Endothelial cell of umbilical vein (primary cell): ENCODE measurements at regions not wholly inside any gene's neighbourhood (a gene's known extent, or its start where the extent isn't known, plus 50 kb on each side); places are given as distances from the start of the nearest gene placed in this dataset.

Experiments
- BruUV-seq: library from RNA; stranded (reverse); fragments of 400-500 nt; replicated peaks from 2 replicates; lab custom pipeline; 2021; lab: Mats Ljungman, UMichigan
- CTCF ChIA-PET: fragments of 300-600, 350-600 bp; sonication (Branson Sonifier 250); formaldehyde crosslinking; loops from one replicate; lab custom pipeline; 2021; ENCODE audit warnings: antibody characterized with exemption, inconsistent platforms; lab: Charles Lee
- POLR2A ChIA-PET: fragments of 300-600, 350-600 bp; sonication (Branson Sonifier 250); formaldehyde crosslinking; loops from one replicate; lab custom pipeline; 2021; ENCODE audit warnings: antibody characterized with exemption, inconsistent platforms; lab: Charles Lee
- DNase-seq: peaks from one replicate; pipeline ENCODE4 v3.0.0-alpha.2; 2011; ENCODE audit warnings: low read depth, low spot score
- FAIRE-seq: peaks from 2 replicates; lab custom pipeline; 2011; peaks lifted over from hg19 to GRCh38; lab: Jason Lieb, UNC
- H2AFZ ChIP-seq: 2 replicates; pipeline ENCODE4 v1.6.0; 2012; ENCODE audit warnings: low read depth, low read length, control low read depth, inconsistent platforms
- H3K27ac ChIP-seq: 2 replicates; pipeline ENCODE4 v1.5.1; 2011; ENCODE audit warnings: low read depth, mild to moderate bottlenecking, control low read depth, low read length, moderate library complexity; ENCODE audit not compliant: insufficient read depth
- H3K27me3 ChIP-seq, 2 experiments: 2 replicates each; pipeline versions ENCODE4 v1.6.0 to v1.6.1; 2011; ENCODE audit warnings: low read length in 2 of 2, mixed read lengths in 1 of 2; ENCODE audit not compliant: control insufficient read depth in 2 of 2, insufficient read depth in 2 of 2
- H3K36me3 ChIP-seq, 2 experiments: 2 replicates in 1 of 2; 3 replicates in 1 of 2; pipeline ENCODE4 v1.5.1; 2011; ENCODE audit warnings: low read length in 2 of 2, mild to moderate bottlenecking in 1 of 2, moderate library complexity in 1 of 2; ENCODE audit not compliant: control insufficient read depth in 2 of 2, insufficient read depth in 2 of 2; ENCODE audit errors: extremely low read depth in 1 of 2
- H3K4me1 ChIP-seq: 3 replicates; pipeline ENCODE4 v1.5.1; 2011; ENCODE audit warnings: mild to moderate bottlenecking, low read length; ENCODE audit not compliant: control insufficient read depth, insufficient read depth; ENCODE audit errors: extremely low read depth
- H3K4me2 ChIP-seq: 2 replicates; pipeline ENCODE4 v1.6.1; 2011; ENCODE audit warnings: low read length, control low read depth, mixed read lengths; ENCODE audit not compliant: insufficient read depth
- H3K4me3 ChIP-seq, 3 experiments: fragments of 200-600 bp in 1 of 3; sonication (generic), shearing (Covaris generic) in 1 of 3; replicated peaks in 1 of 3; 2 replicates each; pipeline ENCODE4 v1.5.1; 2011 to 2016; ENCODE audit warnings: control low read depth in 3 of 3, low read length in 3 of 3, mild to moderate bottlenecking in 2 of 3, inconsistent platforms in 1 of 3, low read depth in 1 of 3, moderate library complexity in 1 of 3; ENCODE audit not compliant: insufficient read depth in 1 of 3
- H3K79me2 ChIP-seq: 2 replicates; pipeline ENCODE4 v1.6.0; 2012; ENCODE audit warnings: low read length, inconsistent platforms; ENCODE audit not compliant: control insufficient read depth, insufficient read depth
- H3K9ac ChIP-seq: replicated peaks from 2 replicates; pipeline ENCODE3; 2011; ENCODE audit warnings: low read length, control low read depth; ENCODE audit not compliant: insufficient read depth; ENCODE audit errors: extremely low read depth
- H3K9me1 ChIP-seq: replicated peaks from 3 replicates; pipeline ENCODE4 v1.6.0; 2011; ENCODE audit warnings: mild to moderate bottlenecking, low read length; ENCODE audit not compliant: control insufficient read depth, insufficient read depth; ENCODE audit errors: extremely low read depth
- H3K9me3 ChIP-seq: replicated peaks from 2 replicates; pipeline ENCODE4 v1.5.1; 2012; ENCODE audit warnings: low read length, inconsistent platforms; ENCODE audit not compliant: control insufficient read depth, insufficient read depth
- H4K20me1 ChIP-seq: replicated peaks from 2 replicates; pipeline ENCODE3; 2011; ENCODE audit warnings: mild to moderate bottlenecking, low read length; ENCODE audit not compliant: control insufficient read depth, insufficient read depth; ENCODE audit errors: extremely low read depth
- EZH2 ChIP-seq: IDR thresholded peaks from 2 replicates; pipeline ENCODE4 v1.6.1; 2012; ENCODE audit warnings: borderline replicate concordance, low read depth, mild to moderate bottlenecking, moderate library complexity, low read length, inconsistent platforms; ENCODE audit not compliant: severe bottlenecking
- JUN ChIP-seq: IDR thresholded peaks from 2 replicates; pipeline ENCODE4 v1.6.1; 2011; ENCODE audit warnings: borderline replicate concordance, low read depth; ENCODE audit not compliant: insufficient read length, insufficient read depth
- MYC ChIP-seq: IDR thresholded peaks from one replicate; pipeline ENCODE4 v1.6.1; 2011; ENCODE audit warnings: mild to moderate bottlenecking, low read depth, low read length
- dilution Hi-C: fragments of 300-500 bp; cut with MboI; formaldehyde crosslinking; loops from one replicate; pipeline ENCODE4 v1.15.0; 2019; ENCODE audit warnings: low sequenced_read_pairs; ENCODE audit not compliant: extremely low pct_ligation_motif_present
- intact Hi-C: fragments of 100-400 bp; cut with micrococcal nuclease; formaldehyde crosslinking; loops from one replicate; pipeline ENCODE4 v1.10.0; 2022

- no peak for TF ChIP-seq MYC
- TF ChIP-seq EZH2: no peak
- no TSS peak for BruUV-seq
- Histone ChIP-seq H3K4me2 (no peak overlapping the region), H2AFZ (no peak overlapping the region), H3K4me1 (peaks cover 12% of the 10 kb centered on the region), H3K9ac (no peak overlapping the region), H3K9me1 (no peaks in the 10 kb centered on the region), H3K27me3 (no peaks in the 10 kb centered on the region), H3K9me3 (no peaks in the 10 kb centered on the region), H3K27ac (no peak overlapping the region), H3K4me3 (no peak overlapping the region), H3K79me2 (no peaks in the 10 kb centered on the region), H3K36me3 (no peaks in the 10 kb centered on the region), H4K20me1 (no peaks in the 10 kb centered on the region)
- dilution Hi-C loops (no loop called here), intact Hi-C loops (loop anchor here (10.0 kb wide), 1 partner anchor 224 kb away; the partner anchor contains the start of gene CIBAR2)
- FAIRE-seq (no peak), DNase-seq (no peak)
- POLR2A ChIA-PET: no interaction called here
- CTCF ChIA-PET: interaction anchor here (1.1 to 1.7 kb wide), 3 partner anchors 9 to 85 kb away, joined by 3 read pairs; no protein-coding TSS in a partner anchor
Measured at GRCh38 chr16:85338638-85338982, 226.3 kb upstream of the CIBAR2 start.

- no peak overlapping the region for H3K4me3 ChIP-seq
- no peaks in the 10 kb centered on the region for H3K9me3 ChIP-seq
- H3K36me3 ChIP-seq: no peaks in the 10 kb centered on the region
- FAIRE-seq: no peak
- H3K4me2 ChIP-seq: no peak overlapping the region
- H3K9me1 ChIP-seq: no peaks in the 10 kb centered on the region
- POLR2A ChIA-PET: no interaction called here
- no TSS peak for BruUV-seq
- TF ChIP-seq EZH2: no peak
- no peak for TF ChIP-seq JUN
- no peak for TF ChIP-seq MYC
- no peak overlapping the region for H3K27ac ChIP-seq
- CTCF ChIA-PET: interaction anchor here (1.1 to 1.7 kb wide), 3 partner anchors 8 to 86 kb away, joined by 3 read pairs; no protein-coding TSS in a partner anchor
- no peak for DNase-seq
- no peaks in the 10 kb centered on the region for H3K27me3 ChIP-seq
- no peak overlapping the region for H2AFZ ChIP-seq
- peaks cover 12% of the 10 kb centered on the region for H3K4me1 ChIP-seq
- H3K9ac ChIP-seq: no peak overlapping the region
- H4K20me1 ChIP-seq: no peaks in the 10 kb centered on the region
- H3K79me2 ChIP-seq: no peaks in the 10 kb centered on the region
- dilution Hi-C loops (no loop called here), intact Hi-C loops (loop anchor here (10.0 kb wide), 1 partner anchor 224 kb away; the partner anchor contains the start of gene CIBAR2)
Measured at GRCh38 chr16:85338989-85339685, 226.9 kb upstream of the CIBAR2 start.
